ENCODE measurements at regions not wholly inside any gene's neighbourhood (a gene's known extent, or its start where the extent isn't known, plus 50 kb on each side); places are given as distances from the start of the nearest gene placed in this dataset.

DNA sequence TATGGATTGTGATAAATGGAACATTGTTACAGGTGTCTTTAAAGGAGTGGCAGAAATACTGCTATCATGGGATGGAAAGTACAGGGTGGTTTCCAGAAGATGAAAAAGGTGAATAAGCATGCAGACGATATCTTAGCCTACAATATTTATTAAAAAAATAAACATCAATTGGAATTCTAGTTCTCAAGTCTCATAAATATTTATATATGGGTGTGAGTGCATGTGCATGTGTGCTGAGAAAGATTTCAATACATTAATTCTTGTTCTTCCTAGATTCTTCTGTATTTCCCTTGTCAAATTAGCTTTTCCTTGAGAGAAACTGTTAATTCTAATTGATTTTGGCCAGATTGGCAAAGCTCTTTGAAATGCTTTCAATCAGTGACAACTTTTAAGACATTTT is 618.2 kb downstream of the METTL15 start:
- TF ChIP-seq, protein P1, sequence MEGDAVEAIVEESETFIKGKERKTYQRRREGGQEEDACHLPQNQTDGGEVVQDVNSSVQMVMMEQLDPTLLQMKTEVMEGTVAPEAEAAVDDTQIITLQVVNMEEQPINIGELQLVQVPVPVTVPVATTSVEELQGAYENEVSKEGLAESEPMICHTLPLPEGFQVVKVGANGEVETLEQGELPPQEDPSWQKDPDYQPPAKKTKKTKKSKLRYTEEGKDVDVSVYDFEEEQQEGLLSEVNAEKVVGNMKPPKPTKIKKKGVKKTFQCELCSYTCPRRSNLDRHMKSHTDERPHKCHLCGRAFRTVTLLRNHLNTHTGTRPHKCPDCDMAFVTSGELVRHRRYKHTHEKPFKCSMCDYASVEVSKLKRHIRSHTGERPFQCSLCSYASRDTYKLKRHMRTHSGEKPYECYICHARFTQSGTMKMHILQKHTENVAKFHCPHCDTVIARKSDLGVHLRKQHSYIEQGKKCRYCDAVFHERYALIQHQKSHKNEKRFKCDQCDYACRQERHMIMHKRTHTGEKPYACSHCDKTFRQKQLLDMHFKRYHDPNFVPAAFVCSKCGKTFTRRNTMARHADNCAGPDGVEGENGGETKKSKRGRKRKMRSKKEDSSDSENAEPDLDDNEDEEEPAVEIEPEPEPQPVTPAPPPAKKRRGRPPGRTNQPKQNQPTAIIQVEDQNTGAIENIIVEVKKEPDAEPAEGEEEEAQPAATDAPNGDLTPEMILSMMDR (conservative IDR thresholded peaks at IDR 0.05; ENCODE audit: low read length): no peak
- TF ChIP-seq EZH2phosphoT487 (IDR thresholded peaks at IDR 0.05; ENCODE audit: borderline replicate concordance): no peak

All from Loucy (cell line).